ENCODE measurements at regions not wholly inside any gene's neighbourhood (a gene's known extent, or its start where the extent isn't known, plus 50 kb on each side); places are given as distances from the start of the nearest gene placed in this dataset.

GRCh38 chr7:26526265-26526587 is 234.6 kb downstream of the SNX10 start:
- Histone ChIP-seq H3K56ac (replicated peaks; ENCODE audit: insufficient read length, low read depth, low read length) (no peak overlapping the region), H3K4me3 (ENCODE audit: extremely low read depth in 1 of 4, insufficient read depth in 2 of 4, low read depth in 3 of 4, low read length in 4 of 4) (no peak overlapping the region), H3K23ac (ENCODE audit: insufficient read length) (no peak overlapping the region), H4K91ac (replicated peaks; ENCODE audit: insufficient read length, low read length) (no peak overlapping the region), H3K79me1 (ENCODE audit: low read depth, low read length) (no peaks in the 10 kb centered on the region), H3K79me2 (ENCODE audit: control insufficient read depth in 1 of 2, insufficient read depth in 2 of 2, low read length in 2 of 2) (no peaks in the 10 kb centered on the region), H3K23me2 (ENCODE audit: low read depth, low read length) (no peaks in the 10 kb centered on the region), H2BK12ac (ENCODE audit: low read depth, low read length) (no peak overlapping the region), H3K36me3 (ENCODE audit: control insufficient read depth in 2 of 4, insufficient read depth in 4 of 4, low read length in 3 of 4) (no peaks in the 10 kb centered on the region), H4K8ac (ENCODE audit: extremely low read depth, insufficient read depth, low read length) (no peak overlapping the region), H2BK20ac (ENCODE audit: low read length) (no peak overlapping the region), H3K27ac (ENCODE audit: low read depth, low read length) (no peak overlapping the region), H2BK120ac (replicated peaks; ENCODE audit: low read depth, low read length) (no peak overlapping the region), H3K9me3 (ENCODE audit: insufficient read depth in 2 of 2, low read depth in 1 of 2, low read length in 1 of 2) (no peaks in the 10 kb centered on the region), H4K20me1 (replicated peaks in 1 of 2; ENCODE audit: control insufficient read depth in 1 of 2, insufficient read depth in 2 of 2, low read length in 2 of 2) (no peaks in the 10 kb centered on the region), H2AFZ (ENCODE audit: low read length) (no peak overlapping the region), H3K18ac (ENCODE audit: extremely low read depth, low read length) (no peak overlapping the region), H3K27me3 (replicated peaks in 1 of 4; ENCODE audit: control insufficient read depth in 3 of 4, extremely low read depth in 1 of 4, insufficient read depth in 3 of 4, low read length in 3 of 4) (no peaks in the 10 kb centered on the region), H3K4ac (replicated peaks; ENCODE audit: insufficient read length, low read depth, low read length) (no peak overlapping the region), H3K4me1 (replicated peaks in 1 of 4; ENCODE audit: control insufficient read depth in 3 of 4, insufficient read depth in 4 of 4, low read length in 3 of 4) (no peaks in the 10 kb centered on the region), H4K5ac (ENCODE audit: insufficient read length, low read depth, low read length) (no peak overlapping the region), H3K14ac (ENCODE audit: insufficient read length) (no peak overlapping the region), H3K4me2 (ENCODE audit: insufficient read depth in 1 of 2, low read depth in 2 of 2, low read length in 2 of 2) (no peak overlapping the region), H2AK5ac (ENCODE audit: low read depth, low read length) (no peak overlapping the region), H3K9ac (replicated peaks in 1 of 4; ENCODE audit: extremely low read depth in 1 of 4, low read depth in 3 of 4, low read length in 3 of 4) (no peak overlapping the region), H2BK5ac (ENCODE audit: low read depth, low read length) (no peak overlapping the region), H2BK15ac (ENCODE audit: low read length) (no peak overlapping the region)
- DNase-seq (ENCODE audit: low read depth in 1 of 2, low spot score in 2 of 2) = no peak
- ChIA-PET CTCF (ENCODE audit: partially characterized antibody) (no interaction called here), POLR2A (ENCODE audit: partially characterized antibody) (no interaction called here)
- FAIRE-seq = no peak
- TF ChIP-seq POLR2A (IDR thresholded peaks at IDR 0.05; ENCODE audit: control extremely low read depth in 1 of 2, low read depth in 2 of 2, low read length in 2 of 2) = no peak
- no peak for TF ChIP-seq CHD2 (IDR thresholded peaks at IDR 0.05; ENCODE audit: low read length)
- no peak for TF ChIP-seq BACH1 (IDR thresholded peaks at IDR 0.05; ENCODE audit: low read length)
- TF ChIP-seq FOSL1 (IDR thresholded peaks at IDR 0.05; ENCODE audit: insufficient read depth, low read depth, low read length) = no peak
- no peak for TF ChIP-seq TBP (IDR thresholded peaks at IDR 0.05; ENCODE audit: low read depth, low read length)
- TF ChIP-seq ASH2L (IDR thresholded peaks at IDR 0.05; ENCODE audit: low read length) = no peak
- TF ChIP-seq SP1 (IDR thresholded peaks at IDR 0.05; ENCODE audit: low read depth, low read length) = no peak
- no peak for TF ChIP-seq CREB1 (IDR thresholded peaks at IDR 0.05)
- no peak for TF ChIP-seq TEAD4 (IDR thresholded peaks at IDR 0.05; ENCODE audit: low read depth, low read length)
- 80% methylated on average over 4 of the region's 4 CpGs; no CpG with 5 or more reads in 1 of the 2 experiments for WGBS, 2 experiments (ENCODE audit: extremely low coverage in 1 of 2, insufficient coverage in 1 of 2, insufficient read length in 1 of 2, insufficient replicate concordance in 2 of 2, low coverage in 1 of 2, low lambda C conversion rate in 2 of 2, missing lambda C conversion rate in 1 of 2)
